Right lobe of liver (tissue), 6 donors: ENCODE measurements at regions not wholly inside any gene's neighbourhood (a gene's known extent, or its start where the extent isn't known, plus 50 kb on each side); places are given as distances from the start of the nearest gene placed in this dataset.
A peak's percentile ranks its signal among the peaks of the same experiment; 100 is the strongest.
"Not testable (repeated sequence)": the region's sequence is repeated elsewhere in the genome, so short reads cannot be mapped to it uniquely, and the experiment has no call there.

Source experiments
- ATAC-seq, 4 donors: fragments of 200-7000 bp; cut with Tn5 transposase; one replicate each; pipeline ENCODE4 v1.9.1; 2020; ENCODE audit warnings: mild to moderate bottlenecking in 4 of 4, moderate library complexity in 4 of 4
- DNase-seq, 3 donors: peaks; one replicate each; pipeline ENCODE4 v3.0.0-alpha.2; 2020
- H3K27ac ChIP-seq, 3 donors: fragments of 200-600 bp; one replicate each; pipeline ENCODE4 v1.8.0; 2022
- H3K27me3 ChIP-seq, 2 donors: fragments of 200-600 bp; one replicate each; pipeline ENCODE4 v1.8.0; 2022
- H3K36me3 ChIP-seq, 4 donors: fragments of 200-600 bp; sonication (generic) in 1 of 4; one replicate each; pipeline versions ENCODE4 v1.5.1 to v1.8.0; 2017 to 2022; ENCODE audit warnings: control low read depth in 1 of 4
- H3K4me1 ChIP-seq, 4 donors: fragments of 200-600 bp; sonication (generic) in 1 of 4; one replicate each; pipeline versions ENCODE4 v1.5.1 to v1.8.0; 2017 to 2022; ENCODE audit warnings: control low read depth in 1 of 4
- H3K4me3 ChIP-seq, 3 donors: fragments of 200-600 bp; one replicate each; pipeline ENCODE4 v1.8.0; 2022
- H3K9me3 ChIP-seq, 4 donors: fragments of 200-600 bp; sonication (generic) in 1 of 4; one replicate each; pipeline versions ENCODE4 v1.5.1 to v1.8.0; 2017 to 2022; ENCODE audit warnings: control low read depth in 1 of 4
- POLR2A ChIP-seq: fragments of 450-650 bp; IDR thresholded peaks from one replicate; pipeline ENCODE4 v1.6.1; 2017; ENCODE audit warnings: antibody characterized with exemption, mild to moderate bottlenecking
- WGBS: methylation state at CpG from one replicate; pipeline ENCODE4 v1.1.6; 2018; ENCODE audit warnings: low coverage, low lambda C conversion rate; ENCODE audit not compliant: insufficient coverage; ENCODE audit errors: missing lambda C conversion rate; 5-methylcytosine and 5-hydroxymethylcytosine counted together
- intact Hi-C, 2 donors: fragments of 100-400 bp; cut with DNase I; formaldehyde crosslinking; loops; one replicate each; pipeline versions ENCODE4 v1.11.2 to v1.14.1; 2022
- TF ChIP-seq, protein P1 (sequence below), 4 donors: fragments of 200-600 bp in 3 of 4; fragments of 450-650 bp in 1 of 4; IDR thresholded peaks; one replicate each; pipeline versions ENCODE4 v1.5.1 to v1.8.0; 2016 to 2022; ENCODE audit warnings: antibody characterized with exemption in 4 of 4, mild to moderate bottlenecking in 2 of 4
- donor health status: DM: no; HTN: yes; CAD: no.
- donor health status: DM: no; HTN: no; CAD: no.
- donor health status: DM: no; HTN: no; CAD: no.
- donor health status: DM: no; HTN: yes; CAD: no.
- donor health status: DM: no; HTN: yes; CAD: no.

DNA sequence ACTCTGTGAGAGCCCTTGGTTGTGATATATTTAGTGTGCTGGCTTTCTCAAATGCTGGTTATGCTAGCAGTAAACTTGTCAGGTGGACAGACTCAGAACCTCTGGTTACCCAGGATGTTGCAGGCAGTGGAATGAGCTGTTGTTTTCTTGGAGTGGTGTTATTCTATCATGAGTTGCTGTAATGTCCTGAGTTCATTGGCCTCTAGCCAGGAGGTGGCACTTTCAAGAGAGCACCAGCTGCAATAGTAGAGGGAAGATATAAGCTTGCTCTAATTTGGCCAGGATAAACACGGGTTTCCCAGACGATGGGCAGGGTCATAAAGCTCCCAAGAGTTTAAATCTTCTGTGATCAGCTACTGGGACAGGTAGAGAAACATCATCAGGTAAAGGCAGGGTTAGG lies 95.0 kb upstream of the UBQLN2 start:
- intact Hi-C loops, result no loop called here
- no peak for TF ChIP-seq POLR2A
- TF ChIP-seq, protein P1, sequence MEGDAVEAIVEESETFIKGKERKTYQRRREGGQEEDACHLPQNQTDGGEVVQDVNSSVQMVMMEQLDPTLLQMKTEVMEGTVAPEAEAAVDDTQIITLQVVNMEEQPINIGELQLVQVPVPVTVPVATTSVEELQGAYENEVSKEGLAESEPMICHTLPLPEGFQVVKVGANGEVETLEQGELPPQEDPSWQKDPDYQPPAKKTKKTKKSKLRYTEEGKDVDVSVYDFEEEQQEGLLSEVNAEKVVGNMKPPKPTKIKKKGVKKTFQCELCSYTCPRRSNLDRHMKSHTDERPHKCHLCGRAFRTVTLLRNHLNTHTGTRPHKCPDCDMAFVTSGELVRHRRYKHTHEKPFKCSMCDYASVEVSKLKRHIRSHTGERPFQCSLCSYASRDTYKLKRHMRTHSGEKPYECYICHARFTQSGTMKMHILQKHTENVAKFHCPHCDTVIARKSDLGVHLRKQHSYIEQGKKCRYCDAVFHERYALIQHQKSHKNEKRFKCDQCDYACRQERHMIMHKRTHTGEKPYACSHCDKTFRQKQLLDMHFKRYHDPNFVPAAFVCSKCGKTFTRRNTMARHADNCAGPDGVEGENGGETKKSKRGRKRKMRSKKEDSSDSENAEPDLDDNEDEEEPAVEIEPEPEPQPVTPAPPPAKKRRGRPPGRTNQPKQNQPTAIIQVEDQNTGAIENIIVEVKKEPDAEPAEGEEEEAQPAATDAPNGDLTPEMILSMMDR (IDR thresholded peaks at IDR 0.05), result no peak
- H3K27ac ChIP-seq, result no peak overlapping the region
- H3K9me3 ChIP-seq, result no peaks in the 10 kb centered on the region
- no peak for DNase-seq
- H3K4me1 ChIP-seq, result no peaks in the 10 kb centered on the region
- no peak for ATAC-seq
- WGBS, result 47% methylated on average over 2 of the region's 2 CpGs
- no peaks in the 10 kb centered on the region for H3K27me3 ChIP-seq
- no peak overlapping the region for H3K4me3 ChIP-seq
- H3K36me3 ChIP-seq, result no peaks in the 10 kb centered on the region

DNA sequence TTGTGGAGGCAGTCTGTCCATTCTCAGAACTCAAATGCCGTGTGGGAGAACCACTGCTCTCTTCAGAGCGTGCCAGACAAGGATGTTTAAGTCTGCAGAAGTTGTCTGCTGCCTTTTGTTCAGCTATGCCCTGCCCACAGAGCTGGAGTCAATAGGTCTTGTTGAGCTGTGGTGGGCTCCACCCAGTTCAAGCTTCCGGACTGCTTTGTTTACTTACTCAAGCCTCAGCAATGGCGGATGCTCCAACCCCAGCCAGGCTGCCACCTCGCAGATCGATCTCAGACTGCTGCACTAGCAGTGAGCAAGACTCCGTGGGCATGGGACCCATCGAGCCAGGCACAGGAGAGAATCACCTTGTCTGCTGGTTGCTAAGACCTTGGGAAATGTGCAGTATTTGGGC lies 68.5 kb upstream of the UBQLN2 start:
- H3K27me3 ChIP-seq, H3K4me3 ChIP-seq, H3K36me3 ChIP-seq, H3K27ac ChIP-seq, DNase-seq, H3K9me3 ChIP-seq, H3K4me1 ChIP-seq, ATAC-seq, intact Hi-C loops: not testable (repeated sequence)
- WGBS, result no CpG with 5 or more reads among the region's 8 CpGs

DNA sequence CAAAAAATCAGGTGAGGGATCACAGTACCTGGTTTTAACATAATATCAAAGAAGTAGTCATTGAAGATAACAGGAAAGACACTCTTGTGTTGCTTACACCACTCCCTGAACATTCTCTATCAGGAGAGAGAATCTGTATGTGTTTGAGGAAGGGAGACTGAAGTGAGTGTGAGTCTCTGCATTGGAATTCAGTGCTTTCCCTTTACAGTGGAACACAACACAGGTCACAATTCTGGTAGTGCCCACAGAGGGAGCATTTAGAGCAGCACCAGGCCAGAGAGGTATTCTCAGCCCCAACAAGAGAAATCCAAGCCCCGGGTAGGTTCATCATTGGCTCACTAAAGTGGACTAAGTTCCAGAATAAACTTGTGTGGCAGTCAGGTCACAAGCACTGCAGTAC lies 64.7 kb upstream of the UBQLN2 start:
- DNase-seq (no peak), ATAC-seq (no peak)
- no peak overlapping the region for H3K27ac ChIP-seq
- no peaks in the 10 kb centered on the region for H3K4me1 ChIP-seq
- no CpG with 5 or more reads among the region's 1 CpG for WGBS
- no peak for TF ChIP-seq POLR2A
- TF ChIP-seq, protein P1 (IDR thresholded peaks at IDR 0.05), result no peak
- H3K9me3 ChIP-seq, result no peaks in the 10 kb centered on the region
- no peaks in the 10 kb centered on the region for H3K27me3 ChIP-seq
- intact Hi-C loops, result no loop called here
- H3K4me3 ChIP-seq, result no peak overlapping the region
- H3K36me3 ChIP-seq, result no peaks in the 10 kb centered on the region

DNA sequence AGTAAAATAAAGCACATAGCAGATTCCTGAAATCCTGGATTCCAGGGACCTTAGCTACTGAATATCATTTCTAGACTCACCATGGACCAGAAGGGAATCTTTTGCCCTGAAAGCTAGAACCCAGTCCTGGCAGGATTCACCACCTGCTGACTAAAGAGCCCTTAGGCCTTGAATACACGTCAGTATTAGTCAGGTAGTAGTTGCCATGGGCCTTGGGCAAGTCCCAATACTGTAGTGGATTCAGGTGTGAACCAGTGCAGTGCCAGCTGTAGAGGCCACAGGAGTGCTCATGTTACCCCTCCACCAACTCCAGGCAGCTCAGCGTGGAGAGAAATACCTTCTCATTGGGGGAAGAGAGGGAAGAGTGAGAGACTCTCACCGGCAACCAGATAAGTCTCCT lies 64.1 kb upstream of the UBQLN2 start:
- no peak for DNase-seq
- WGBS, result 41% methylated on average over 3 of the region's 3 CpGs
- H3K36me3 ChIP-seq, result no peaks in the 10 kb centered on the region
- no peak overlapping the region for H3K27ac ChIP-seq
- no peak overlapping the region for H3K4me3 ChIP-seq
- intact Hi-C loops, result no loop called here
- no peaks in the 10 kb centered on the region for H3K9me3 ChIP-seq
- H3K27me3 ChIP-seq, result no peaks in the 10 kb centered on the region
- ATAC-seq, result no peak
- H3K4me1 ChIP-seq, result no peaks in the 10 kb centered on the region
- TF ChIP-seq POLR2A, result no peak
- TF ChIP-seq, protein P1 (IDR thresholded peaks at IDR 0.05), result no peak

DNA sequence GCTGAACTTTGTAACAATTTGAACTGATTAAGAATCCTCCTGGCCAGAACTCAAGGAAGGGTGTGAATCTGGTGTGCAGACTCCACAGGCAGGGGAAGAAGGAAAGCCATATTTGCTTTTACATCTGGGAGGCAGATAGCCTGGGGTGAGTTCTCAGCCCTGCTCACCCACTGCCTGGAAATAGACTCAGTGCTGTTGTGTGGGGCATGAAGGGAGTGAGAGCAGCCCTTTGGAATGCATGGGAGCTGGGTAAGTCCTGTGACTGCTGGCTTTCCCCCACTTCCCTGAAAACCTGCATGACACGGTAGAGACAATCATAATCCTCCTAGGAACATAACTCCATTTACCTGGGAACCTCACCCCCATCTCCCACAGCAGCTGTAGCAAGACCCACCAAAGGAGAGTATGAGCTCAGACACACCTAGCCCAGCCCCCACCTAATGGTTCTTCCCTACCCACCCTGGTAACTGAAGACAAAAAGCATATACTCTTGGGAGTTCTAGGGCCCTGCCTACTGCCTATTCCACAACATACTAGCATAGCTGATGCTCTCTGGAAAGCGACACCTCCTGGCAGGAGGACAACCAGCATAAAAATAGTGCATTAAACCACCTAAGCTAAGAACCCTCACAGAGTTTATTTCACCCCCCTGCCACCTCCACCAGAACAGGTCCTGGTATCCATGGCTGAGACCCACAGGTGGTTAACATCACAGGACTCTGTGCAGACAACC lies 59.3 kb upstream of the UBQLN2 start:
- H3K9me3 ChIP-seq, result no peaks in the 10 kb centered on the region
- no peak overlapping the region for H3K4me3 ChIP-seq
- H3K36me3 ChIP-seq, result no peaks in the 10 kb centered on the region
- H3K27ac ChIP-seq, result no peak overlapping the region
- TF ChIP-seq, protein P1 (IDR thresholded peaks at IDR 0.05), result no peak
- TF ChIP-seq POLR2A, result no peak
- no peaks in the 10 kb centered on the region for H3K27me3 ChIP-seq
- DNase-seq (peak in 1 of 3 donors; percentile 11), ATAC-seq (no peak)
- no peaks in the 10 kb centered on the region for H3K4me1 ChIP-seq
- 47% methylated on average over 2 of the region's 2 CpGs for WGBS
- intact Hi-C loops, result no loop called here
